ENCODE measurements at regions not wholly inside any gene's neighbourhood (a gene's known extent, or its start where the extent isn't known, plus 50 kb on each side); places are given as distances from the start of the nearest gene placed in this dataset.

DNA sequence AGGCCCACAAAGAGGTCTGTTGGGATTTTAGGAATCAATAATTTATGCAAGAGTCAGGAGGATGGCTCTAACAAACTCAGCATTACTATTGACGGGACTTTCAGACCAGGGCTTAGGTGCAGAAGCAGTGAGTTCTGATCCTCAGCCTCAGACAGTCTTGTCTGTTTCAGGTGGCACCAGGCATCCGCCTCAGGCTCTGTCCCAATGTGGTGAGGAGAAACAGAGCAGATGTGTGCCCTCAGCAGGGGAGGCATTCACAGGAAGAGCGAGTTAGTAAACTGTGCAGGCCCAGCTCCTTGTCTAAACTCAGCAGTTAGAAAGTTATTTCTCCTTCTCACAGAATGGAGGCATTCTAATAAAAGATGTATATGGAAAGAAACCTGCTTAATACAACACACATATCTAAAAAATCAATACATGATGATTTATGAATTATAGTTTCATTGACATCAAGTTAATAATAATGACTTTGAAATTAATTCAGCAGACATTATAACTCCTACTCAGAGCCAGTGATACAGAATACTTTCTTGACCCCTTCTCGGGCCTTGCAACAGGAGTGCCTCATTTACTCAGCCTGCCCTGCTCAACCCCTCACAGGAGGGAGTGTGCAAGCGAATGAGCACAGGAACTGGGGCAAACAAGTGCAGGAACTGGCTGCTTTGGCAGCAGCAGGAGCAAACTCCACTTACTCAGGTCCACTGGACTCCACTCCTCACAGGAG lies 202.8 kb upstream of the SMIM31 start:
- Histone ChIP-seq H3K27me3 (no peaks in the 10 kb centered on the region), H3K27ac (no peak overlapping the region), H3K4me3 (no peak overlapping the region), H3K4me1 (no peaks in the 10 kb centered on the region), H3K36me3 (ENCODE audit: low read depth, missing control alignments) (no peaks in the 10 kb centered on the region), H3K9me3 (no peaks in the 10 kb centered on the region)
- DNase-seq = no peak
- 75 to 85% methylated on average over 5 of the region's 5 CpGs for WGBS, 2 donors
- intact Hi-C loops (cut with DNase I; ENCODE audit: low total_unique reads) = no loop called here
- TF ChIP-seq POLR2A (IDR thresholded peaks at IDR 0.05) = no peak
- TF ChIP-seq, protein P1, sequence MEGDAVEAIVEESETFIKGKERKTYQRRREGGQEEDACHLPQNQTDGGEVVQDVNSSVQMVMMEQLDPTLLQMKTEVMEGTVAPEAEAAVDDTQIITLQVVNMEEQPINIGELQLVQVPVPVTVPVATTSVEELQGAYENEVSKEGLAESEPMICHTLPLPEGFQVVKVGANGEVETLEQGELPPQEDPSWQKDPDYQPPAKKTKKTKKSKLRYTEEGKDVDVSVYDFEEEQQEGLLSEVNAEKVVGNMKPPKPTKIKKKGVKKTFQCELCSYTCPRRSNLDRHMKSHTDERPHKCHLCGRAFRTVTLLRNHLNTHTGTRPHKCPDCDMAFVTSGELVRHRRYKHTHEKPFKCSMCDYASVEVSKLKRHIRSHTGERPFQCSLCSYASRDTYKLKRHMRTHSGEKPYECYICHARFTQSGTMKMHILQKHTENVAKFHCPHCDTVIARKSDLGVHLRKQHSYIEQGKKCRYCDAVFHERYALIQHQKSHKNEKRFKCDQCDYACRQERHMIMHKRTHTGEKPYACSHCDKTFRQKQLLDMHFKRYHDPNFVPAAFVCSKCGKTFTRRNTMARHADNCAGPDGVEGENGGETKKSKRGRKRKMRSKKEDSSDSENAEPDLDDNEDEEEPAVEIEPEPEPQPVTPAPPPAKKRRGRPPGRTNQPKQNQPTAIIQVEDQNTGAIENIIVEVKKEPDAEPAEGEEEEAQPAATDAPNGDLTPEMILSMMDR (IDR thresholded peaks at IDR 0.05) = no peak

DNA sequence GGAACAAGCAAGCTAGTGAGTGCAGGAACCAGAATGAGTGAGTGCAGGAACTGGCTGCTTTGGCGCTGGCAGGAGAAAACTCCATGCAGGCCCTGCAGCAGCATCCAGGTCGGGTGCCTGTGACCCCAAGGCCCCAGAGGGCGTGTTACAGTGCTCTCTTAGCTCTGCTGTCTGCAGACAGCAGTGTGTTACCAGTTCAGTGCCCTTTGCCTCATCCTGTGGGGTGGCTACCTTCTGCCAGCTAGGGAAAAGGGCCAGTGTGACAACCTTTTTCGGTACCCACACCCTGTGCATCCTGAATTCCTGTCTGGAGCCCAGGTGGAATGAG lies 202.3 kb upstream of the SMIM31 start:
- DNase-seq = no peak
- intact Hi-C loops (cut with DNase I; ENCODE audit: low total_unique reads) = no loop called here
- no peaks in the 10 kb centered on the region for H3K4me1 ChIP-seq
- H3K4me3 ChIP-seq = no peak overlapping the region
- no peaks in the 10 kb centered on the region for H3K36me3 ChIP-seq (ENCODE audit: low read depth, missing control alignments)
- H3K9me3 ChIP-seq = no peaks in the 10 kb centered on the region
- no peaks in the 10 kb centered on the region for H3K27me3 ChIP-seq
- 61 to 79% methylated on average over 3 to 4 of the region's 4 CpGs for WGBS, 2 donors
- TF ChIP-seq, protein P1 (IDR thresholded peaks at IDR 0.05) = no peak
- no peak for TF ChIP-seq POLR2A (IDR thresholded peaks at IDR 0.05)
- no peak overlapping the region for H3K27ac ChIP-seq

DNA sequence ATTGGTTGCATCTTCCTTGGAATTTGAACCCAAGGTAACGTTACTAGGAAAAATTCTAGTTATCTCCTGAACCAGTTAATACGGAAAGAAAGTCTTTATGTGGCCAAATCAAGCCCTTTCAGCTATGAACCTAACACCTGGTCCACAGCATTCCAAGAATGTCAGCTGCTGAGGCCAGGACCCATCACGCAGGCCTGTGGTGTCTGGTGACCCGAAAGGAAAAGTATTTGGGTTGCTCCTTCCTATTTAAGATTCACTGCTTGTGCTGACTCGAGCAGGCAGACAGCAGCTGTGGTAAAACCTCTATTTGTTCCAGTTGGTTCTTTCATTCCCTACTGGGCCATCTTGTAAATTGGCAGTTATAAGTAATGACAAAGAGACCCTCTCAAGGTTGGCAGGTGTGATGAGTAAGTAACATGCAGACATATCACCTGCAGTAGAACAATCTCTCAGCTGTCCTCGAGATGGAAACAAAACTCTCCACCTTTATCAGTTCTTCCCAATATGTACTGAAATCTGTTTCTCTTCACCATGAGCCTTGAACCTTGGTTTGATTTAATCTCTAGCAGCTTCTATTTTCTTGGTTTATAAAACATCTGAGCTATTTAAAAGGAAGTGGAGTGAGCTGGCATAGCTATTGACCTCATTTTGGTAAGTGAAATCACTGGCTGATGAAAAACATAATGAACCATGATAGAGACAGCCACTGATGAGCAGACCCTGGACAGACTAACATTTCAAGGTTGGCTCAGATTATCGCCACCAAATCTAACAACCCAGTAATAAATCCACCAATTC lies 182.1 kb upstream of the SMIM31 start:
- H3K27ac ChIP-seq = no peak overlapping the region
- WGBS, 2 donors = 55 to 62% methylated on average over 7 of the region's 7 CpGs

DNA sequence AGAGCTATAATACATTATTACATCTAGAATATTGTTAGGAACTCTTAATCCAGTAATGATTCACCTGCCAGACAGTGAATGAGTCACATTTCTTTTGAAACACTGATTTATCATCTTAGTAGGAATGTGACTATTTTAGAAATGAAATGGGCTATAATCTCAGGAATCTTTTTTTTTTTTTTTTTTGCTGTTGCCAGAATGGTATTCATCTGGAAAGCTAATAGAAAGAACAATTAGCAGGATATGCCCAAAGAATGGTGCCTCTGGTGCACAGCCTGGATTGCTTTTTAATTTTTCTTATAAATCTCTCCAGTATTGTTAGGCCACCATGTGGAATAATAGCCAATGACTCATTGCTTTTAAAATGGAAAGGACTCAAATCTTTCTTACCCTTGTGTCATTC lies 181.1 kb upstream of the SMIM31 start:
- TF ChIP-seq, protein P1 (IDR thresholded peaks at IDR 0.05) = no peak
- no peak for TF ChIP-seq POLR2A (IDR thresholded peaks at IDR 0.05)
- H3K36me3 ChIP-seq (ENCODE audit: low read depth, missing control alignments) = no peaks in the 10 kb centered on the region
- intact Hi-C loops (cut with DNase I; ENCODE audit: low total_unique reads) = no loop called here
- no peaks in the 10 kb centered on the region for H3K4me1 ChIP-seq
- no peak for DNase-seq
- H3K27me3 ChIP-seq = no peaks in the 10 kb centered on the region
- H3K27ac ChIP-seq = no peak overlapping the region
- H3K4me3 ChIP-seq = no peak overlapping the region
- H3K9me3 ChIP-seq = no peaks in the 10 kb centered on the region

More for the DNA sequence above, 182.1 kb upstream of the SMIM31 start:
- no peaks in the 10 kb centered on the region for H3K9me3 ChIP-seq
- no peaks in the 10 kb centered on the region for H3K4me1 ChIP-seq
- DNase-seq = no peak
- H3K27me3 ChIP-seq = no peaks in the 10 kb centered on the region
- H3K4me3 ChIP-seq = no peak overlapping the region
- no peak for TF ChIP-seq POLR2A (IDR thresholded peaks at IDR 0.05)
- TF ChIP-seq, protein P1 (IDR thresholded peaks at IDR 0.05) = no peak
- intact Hi-C loops (cut with DNase I; ENCODE audit: low total_unique reads) = no loop called here
- no peaks in the 10 kb centered on the region for H3K36me3 ChIP-seq (ENCODE audit: low read depth, missing control alignments)
